Pancreas (tissue), 10 donors: ENCODE measurements at regions not wholly inside any gene's neighbourhood (a gene's known extent, or its start where the extent isn't known, plus 50 kb on each side); places are given as distances from the start of the nearest gene placed in this dataset.

Experiments used
- ATAC-seq, 4 donors: fragments of 200-7000 bp; cut with Tn5 transposase; one replicate each; pipeline versions ENCODE4 v1.8.0 to v1.9.1; 2020; ENCODE audit warnings: mild to moderate bottlenecking in 4 of 4, moderate library complexity in 4 of 4
- DNase-seq, 6 donors: peaks; one replicate each; pipeline ENCODE4 v3.0.0-alpha.2; 2020
- FAIRE-seq: peaks from 2 replicates; lab custom pipeline; 2012; peaks lifted over from hg19 to GRCh38; lab: Jason Lieb, UNC
- H3K27ac ChIP-seq, 4 donors: fragments of 200-600 bp; sonication (generic); 1 replicate in 3 of 4; 2 replicates in 1 of 4; pipeline versions ENCODE4 v1.5.0 to v1.8.0; 2020
- H3K27me3 ChIP-seq, 4 donors: fragments of 200-600 bp; one replicate each; pipeline ENCODE4 v1.8.0; 2021
- H3K36me3 ChIP-seq, 3 donors: fragments of 200-600 bp; sonication (generic) in 1 of 3; one replicate each; pipeline versions ENCODE4 v1.5.0 to v1.8.0; 2020 to 2021
- H3K4me1 ChIP-seq, 3 donors: fragments of 200-600 bp; one replicate each; pipeline ENCODE4 v1.8.0; 2021
- H3K4me3 ChIP-seq, 4 donors: fragments of 200-600 bp; sonication (generic) in 2 of 4; one replicate each; pipeline versions ENCODE4 v1.5.0 to v1.8.0; 2020 to 2021
- H3K9me3 ChIP-seq, 4 donors: fragments of 200-600 bp; one replicate each; pipeline ENCODE4 v1.8.0; 2021
- CTCF ChIP-seq, 4 donors: fragments of 200-600 bp; sonication (generic) in 3 of 4; IDR thresholded peaks; one replicate each; pipeline versions ENCODE4 v1.5.0 to v1.8.0; 2021; ENCODE audit warnings: antibody characterized with exemption in 4 of 4
- WGBS, 2 donors: extraction: QIAGEN DNeasy Blood & Tissue Kit; methylation state at CpG; one replicate each; pipeline ENCODE4 v1.1.7; 2013; 5-methylcytosine and 5-hydroxymethylcytosine counted together
- intact Hi-C, 3 donors: fragments of 100-400 bp; cut with DNase I; formaldehyde crosslinking; loops; one replicate each; pipeline versions ENCODE4 v1.11.1 to v1.14.2; 2022
- donor health status: healthy with polysubstance abuse.
- donor health status: DM: no; HTN: no; CAD: no; lungs with moderate emphysema.
- donor health status: DM: no; HTN: no; CAD: no.
- donor health status: control.
- donor health status: control.
- donor health status: Bipolar disorder and iron deficiency.
- donor health status: DM: yes; HTN: yes; CAD: no.
- donor health status: DM: no; HTN: no; CAD: no.
- donor health status: DM: no; HTN: no; CAD: no.
- donor health status: DM: yes; HTN: yes; CAD: no.

GRCh38 chr10:2121315-2121714 is 384.0 kb upstream of the ADARB2 start:
- no peak for FAIRE-seq
- Histone ChIP-seq H3K4me3 (no peak overlapping the region), H3K36me3 (no peaks in the 10 kb centered on the region), H3K4me1 (no peaks in the 10 kb centered on the region), H3K27ac (no peak overlapping the region), H3K9me3 (no peaks in the 10 kb centered on the region), H3K27me3 (peaks cover 0 to 5% (median 0%) of the 10 kb centered on the region in 4 donors)
- DNase-seq, result no peak
- WGBS, 2 donors, result 58 to 61% methylated on average over 1 of the region's 1 CpG
- TF ChIP-seq CTCF (IDR thresholded peaks at IDR 0.05), result no peak
- no peak for ATAC-seq
- intact Hi-C loops, result no loop called here

- ATAC-seq (no peak), DNase-seq (no peak), FAIRE-seq (no peak)
- TF ChIP-seq CTCF (IDR thresholded peaks at IDR 0.05), result no peak
- peaks cover 0 to 5% (median 0%) of the 10 kb centered on the region in 4 donors for H3K27me3 ChIP-seq
- intact Hi-C loops, result no loop called here
- H3K9me3 ChIP-seq, result no peaks in the 10 kb centered on the region
- no peaks in the 10 kb centered on the region for H3K4me1 ChIP-seq
- H3K36me3 ChIP-seq, result no peaks in the 10 kb centered on the region
- H3K27ac ChIP-seq, result no peak overlapping the region
- 33 to 37% methylated on average over 9 of the region's 9 CpGs for WGBS, 2 donors
- H3K4me3 ChIP-seq, result no peak overlapping the region
These were observed 383.4 kb upstream of the ADARB2 start for GRCh38 chr10:2120746-2121145.

- no peaks in the 10 kb centered on the region for H3K36me3 ChIP-seq
- DNase-seq (no peak), ATAC-seq (no peak), FAIRE-seq (no peak)
- peaks cover 0 to 2% (median 0%) of the 10 kb centered on the region in 4 donors for H3K27me3 ChIP-seq
- intact Hi-C loops, result no loop called here
- no peak overlapping the region for H3K27ac ChIP-seq
- WGBS, 2 donors, result 69 to 80% methylated on average over 6 of the region's 6 CpGs
- TF ChIP-seq CTCF (IDR thresholded peaks at IDR 0.05), result no peak
- no peaks in the 10 kb centered on the region for H3K4me1 ChIP-seq
- no peaks in the 10 kb centered on the region for H3K9me3 ChIP-seq
- H3K4me3 ChIP-seq, result no peak overlapping the region
These were observed 382.0 kb upstream of the ADARB2 start for GRCh38 chr10:2119316-2119715.

- no peak overlapping the region for H3K27ac ChIP-seq
- TF ChIP-seq CTCF (IDR thresholded peaks at IDR 0.05), result no peak
- H3K36me3 ChIP-seq, result no peaks in the 10 kb centered on the region
- 83 to 97% methylated on average over 3 of the region's 3 CpGs for WGBS, 2 donors
- no peaks in the 10 kb centered on the region for H3K9me3 ChIP-seq
- no peaks in the 10 kb centered on the region for H3K27me3 ChIP-seq
- H3K4me3 ChIP-seq, result no peak overlapping the region
- ATAC-seq (no peak), FAIRE-seq (no peak), DNase-seq (no peak)
- no peaks in the 10 kb centered on the region for H3K4me1 ChIP-seq
- intact Hi-C loops, result no loop called here
These were observed 380.9 kb upstream of the ADARB2 start for GRCh38 chr10:2118201-2118600.

- intact Hi-C loops, result no loop called here
These were observed 380.3 kb upstream of the ADARB2 start for GRCh38 chr10:2117641-2118040.

More at GRCh38 chr10:2117641-2118040, 380.3 kb upstream of the ADARB2 start:
- no peak for ATAC-seq
- DNase-seq, result no peak
- H3K36me3 ChIP-seq, result no peaks in the 10 kb centered on the region
- WGBS, 2 donors, result 94 to 100% methylated on average over 1 of the region's 1 CpG
- no peaks in the 10 kb centered on the region for H3K27me3 ChIP-seq
- no peak overlapping the region for H3K4me3 ChIP-seq
- H3K27ac ChIP-seq, result no peak overlapping the region
- FAIRE-seq, result no peak
- no peaks in the 10 kb centered on the region for H3K4me1 ChIP-seq
- no peaks in the 10 kb centered on the region for H3K9me3 ChIP-seq
- no peak for TF ChIP-seq CTCF (IDR thresholded peaks at IDR 0.05)
